ENCODE measurements at regions not wholly inside any gene's neighbourhood (a gene's known extent, or its start where the extent isn't known, plus 50 kb on each side); places are given as distances from the start of the nearest gene placed in this dataset.

GRCh38 chr4:187602339-187603092 lies 393.1 kb upstream of the ZFP42 start:
- no peak overlapping the region for H3K4me3 ChIP-seq (ENCODE audit: insufficient read depth, low read length, poor library complexity, severe bottlenecking)
- H3K27me3 ChIP-seq (ENCODE audit: low read length) = no peaks in the 10 kb centered on the region
- H3K9me2 ChIP-seq (replicated peaks; ENCODE audit: insufficient read depth, low read length) = no peaks in the 10 kb centered on the region
- no peaks in the 10 kb centered on the region for H4K20me1 ChIP-seq (ENCODE audit: low read depth, low read length)
- no peaks in the 10 kb centered on the region for H3K79me2 ChIP-seq (ENCODE audit: insufficient read depth, low read length)
- H3K9me3 ChIP-seq (ENCODE audit: insufficient read depth, low read length) = no peaks in the 10 kb centered on the region
- H3F3A ChIP-seq (ENCODE audit: insufficient read depth) = no peaks in the 10 kb centered on the region
- H3K27ac ChIP-seq (ENCODE audit: low read depth, low read length) = no peak overlapping the region
- no peak overlapping the region for H2AFZ ChIP-seq (ENCODE audit: low read depth, low read length, severe bottlenecking)
- H3K4me2 ChIP-seq (ENCODE audit: low read depth, low read length, poor library complexity, severe bottlenecking) = no peak overlapping the region
- TF ChIP-seq EZH2phosphoT487 (conservative IDR thresholded peaks at IDR 0.05; ENCODE audit: low read length) (no peak), CTCF (IDR thresholded peaks at IDR 0.05; ENCODE audit: insufficient read depth, low read length, poor library complexity, severe bottlenecking) (no peak)
- H3K9ac ChIP-seq (ENCODE audit: low read length) = no peak overlapping the region
- H3K36me3 ChIP-seq (ENCODE audit: low read length) = no peaks in the 10 kb centered on the region

GRCh38 chr4:187603093-187604025 lies 392.2 kb upstream of the ZFP42 start:
- no peaks in the 10 kb centered on the region for H3K9me2 ChIP-seq (replicated peaks; ENCODE audit: insufficient read depth, low read length)
- H3F3A ChIP-seq (ENCODE audit: insufficient read depth) = no peaks in the 10 kb centered on the region
- H3K4me2 ChIP-seq (ENCODE audit: low read depth, low read length, poor library complexity, severe bottlenecking) = no peak overlapping the region
- H3K79me2 ChIP-seq (ENCODE audit: insufficient read depth, low read length) = no peaks in the 10 kb centered on the region
- H3K36me3 ChIP-seq (ENCODE audit: low read length) = no peaks in the 10 kb centered on the region
- H4K20me1 ChIP-seq (ENCODE audit: low read depth, low read length) = no peaks in the 10 kb centered on the region
- H3K27ac ChIP-seq (ENCODE audit: low read depth, low read length) = no peak overlapping the region
- H2AFZ ChIP-seq (ENCODE audit: low read depth, low read length, severe bottlenecking) = no peak overlapping the region
- no peak overlapping the region for H3K9ac ChIP-seq (ENCODE audit: low read length)
- no peaks in the 10 kb centered on the region for H3K9me3 ChIP-seq (ENCODE audit: insufficient read depth, low read length)
- TF ChIP-seq EZH2phosphoT487 (conservative IDR thresholded peaks at IDR 0.05; ENCODE audit: low read length) (no peak), CTCF (IDR thresholded peaks at IDR 0.05; ENCODE audit: insufficient read depth, low read length, poor library complexity, severe bottlenecking) (no peak)
- H3K27me3 ChIP-seq (ENCODE audit: low read length) = no peaks in the 10 kb centered on the region
- no peak overlapping the region for H3K4me3 ChIP-seq (ENCODE audit: insufficient read depth, low read length, poor library complexity, severe bottlenecking)

- no peaks in the 10 kb centered on the region for H3K36me3 ChIP-seq (ENCODE audit: low read length)
- no peak for TF ChIP-seq EZH2phosphoT487 (conservative IDR thresholded peaks at IDR 0.05; ENCODE audit: low read length)
- TF ChIP-seq CTCF (IDR thresholded peaks at IDR 0.05; ENCODE audit: insufficient read depth, low read length, poor library complexity, severe bottlenecking) = no peak
- no peaks in the 10 kb centered on the region for H3K9me2 ChIP-seq (replicated peaks; ENCODE audit: insufficient read depth, low read length)
- H3K9me3 ChIP-seq (ENCODE audit: insufficient read depth, low read length) = no peaks in the 10 kb centered on the region
- H3K27ac ChIP-seq (ENCODE audit: low read depth, low read length) = no peak overlapping the region
- H2AFZ ChIP-seq (ENCODE audit: low read depth, low read length, severe bottlenecking) = no peak overlapping the region
- no peaks in the 10 kb centered on the region for H3F3A ChIP-seq (ENCODE audit: insufficient read depth)
- H4K20me1 ChIP-seq (ENCODE audit: low read depth, low read length) = no peaks in the 10 kb centered on the region
- no peak overlapping the region for H3K4me3 ChIP-seq (ENCODE audit: insufficient read depth, low read length, poor library complexity, severe bottlenecking)
- no peaks in the 10 kb centered on the region for H3K79me2 ChIP-seq (ENCODE audit: insufficient read depth, low read length)
- H3K4me2 ChIP-seq (ENCODE audit: low read depth, low read length, poor library complexity, severe bottlenecking) = no peak overlapping the region
- H3K27me3 ChIP-seq (ENCODE audit: low read length) = no peaks in the 10 kb centered on the region
- H3K9ac ChIP-seq (ENCODE audit: low read length) = no peak overlapping the region
Observed at GRCh38 chr4:187604984-187605383, 390.6 kb upstream of the ZFP42 start.

All from SU-DHL-6 (cell line).